ENCODE measurements at regions not wholly inside any gene's neighbourhood (a gene's known extent, or its start where the extent isn't known, plus 50 kb on each side); places are given as distances from the start of the nearest gene placed in this dataset.

- Histone ChIP-seq H3K27ac (ENCODE audit: poor library complexity, severe bottlenecking) (no peak overlapping the region), H3K36me3 (ENCODE audit: low read depth) (no peaks in the 10 kb centered on the region), H3K4me3 (ENCODE audit: severe bottlenecking) (no peak overlapping the region), H3K9me3 (ENCODE audit: severe bottlenecking) (no peaks in the 10 kb centered on the region), H3K4me1 (ENCODE audit: insufficient read depth, poor library complexity, severe bottlenecking) (no peaks in the 10 kb centered on the region), H3K27me3 (ENCODE audit: insufficient read depth, poor library complexity, severe bottlenecking) (no peaks in the 10 kb centered on the region)
- TF ChIP-seq CTCF (IDR thresholded peaks at IDR 0.05; ENCODE audit: poor library complexity, severe bottlenecking) = no peak
- no peak for ATAC-seq (ENCODE audit: low read depth)
- DNase-seq (ENCODE audit: low spot score) = no peak
These were observed 281.1 kb upstream of the SORL1-AS1 start for GRCh38 chr11:121733858-121734257.

- ATAC-seq (ENCODE audit: low read depth) = no peak
- H3K27ac ChIP-seq (ENCODE audit: poor library complexity, severe bottlenecking) = no peak overlapping the region
- no peaks in the 10 kb centered on the region for H3K27me3 ChIP-seq (ENCODE audit: insufficient read depth, poor library complexity, severe bottlenecking)
- TF ChIP-seq CTCF (IDR thresholded peaks at IDR 0.05; ENCODE audit: poor library complexity, severe bottlenecking) = no peak
- no peaks in the 10 kb centered on the region for H3K36me3 ChIP-seq (ENCODE audit: low read depth)
- no peak overlapping the region for H3K4me3 ChIP-seq (ENCODE audit: severe bottlenecking)
- no peaks in the 10 kb centered on the region for H3K4me1 ChIP-seq (ENCODE audit: insufficient read depth, poor library complexity, severe bottlenecking)
- H3K9me3 ChIP-seq (ENCODE audit: severe bottlenecking) = no peaks in the 10 kb centered on the region
- no peak for DNase-seq (ENCODE audit: low spot score)
These were observed 275.2 kb upstream of the SORL1-AS1 start for GRCh38 chr11:121727942-121728341.

- TF ChIP-seq CTCF (IDR thresholded peaks at IDR 0.05; ENCODE audit: poor library complexity, severe bottlenecking) = no peak
- H3K4me1 ChIP-seq (ENCODE audit: insufficient read depth, poor library complexity, severe bottlenecking) = peaks cover 2% of the 10 kb centered on the region
- H3K27ac ChIP-seq (ENCODE audit: poor library complexity, severe bottlenecking) = no peak overlapping the region
- H3K4me3 ChIP-seq (ENCODE audit: severe bottlenecking) = no peak overlapping the region
- DNase-seq (ENCODE audit: low spot score) (no peak), ATAC-seq (ENCODE audit: low read depth) (no peak)
- no peaks in the 10 kb centered on the region for H3K9me3 ChIP-seq (ENCODE audit: severe bottlenecking)
- H3K36me3 ChIP-seq (ENCODE audit: low read depth) = no peaks in the 10 kb centered on the region
- no peaks in the 10 kb centered on the region for H3K27me3 ChIP-seq (ENCODE audit: insufficient read depth, poor library complexity, severe bottlenecking)
These were observed 270.5 kb upstream of the SORL1-AS1 start for GRCh38 chr11:121723246-121723741.

GRCh38 chr11:121722431-121723245, 269.9 kb upstream of the SORL1-AS1 start:
- no peaks in the 10 kb centered on the region for H3K27me3 ChIP-seq (ENCODE audit: insufficient read depth, poor library complexity, severe bottlenecking)
- no peaks in the 10 kb centered on the region for H3K9me3 ChIP-seq (ENCODE audit: severe bottlenecking)
- ATAC-seq (ENCODE audit: low read depth) (peak; percentile 38; the same call in 2 of the 3 replicates), DNase-seq (ENCODE audit: low spot score) (peak; percentile 50)
- no peak overlapping the region for H3K4me3 ChIP-seq (ENCODE audit: severe bottlenecking)
- H3K27ac ChIP-seq (ENCODE audit: poor library complexity, severe bottlenecking) = no peak overlapping the region
- no peak for TF ChIP-seq CTCF (IDR thresholded peaks at IDR 0.05; ENCODE audit: poor library complexity, severe bottlenecking)
- H3K36me3 ChIP-seq (ENCODE audit: low read depth) = no peaks in the 10 kb centered on the region
- peaks cover 2% of the 10 kb centered on the region for H3K4me1 ChIP-seq (ENCODE audit: insufficient read depth, poor library complexity, severe bottlenecking)

- no peak overlapping the region for H3K4me3 ChIP-seq (ENCODE audit: severe bottlenecking)
- H3K4me1 ChIP-seq (ENCODE audit: insufficient read depth, poor library complexity, severe bottlenecking) = peaks cover 2% of the 10 kb centered on the region
- no peak for TF ChIP-seq CTCF (IDR thresholded peaks at IDR 0.05; ENCODE audit: poor library complexity, severe bottlenecking)
- ATAC-seq (ENCODE audit: low read depth) = no peak
- no peaks in the 10 kb centered on the region for H3K36me3 ChIP-seq (ENCODE audit: low read depth)
- no peaks in the 10 kb centered on the region for H3K9me3 ChIP-seq (ENCODE audit: severe bottlenecking)
- no peak for DNase-seq (ENCODE audit: low spot score)
- no peak overlapping the region for H3K27ac ChIP-seq (ENCODE audit: poor library complexity, severe bottlenecking)
- no peaks in the 10 kb centered on the region for H3K27me3 ChIP-seq (ENCODE audit: insufficient read depth, poor library complexity, severe bottlenecking)
These were observed 269.2 kb upstream of the SORL1-AS1 start for GRCh38 chr11:121721961-121722360.

Data from RWPE2 (cell line).